ENCODE measurements at regions not wholly inside any gene's neighbourhood (a gene's known extent, or its start where the extent isn't known, plus 50 kb on each side); places are given as distances from the start of the nearest gene placed in this dataset.

- no peak for TF ChIP-seq POLR2A (IDR thresholded peaks at IDR 0.05)
- TF ChIP-seq, protein P1, sequence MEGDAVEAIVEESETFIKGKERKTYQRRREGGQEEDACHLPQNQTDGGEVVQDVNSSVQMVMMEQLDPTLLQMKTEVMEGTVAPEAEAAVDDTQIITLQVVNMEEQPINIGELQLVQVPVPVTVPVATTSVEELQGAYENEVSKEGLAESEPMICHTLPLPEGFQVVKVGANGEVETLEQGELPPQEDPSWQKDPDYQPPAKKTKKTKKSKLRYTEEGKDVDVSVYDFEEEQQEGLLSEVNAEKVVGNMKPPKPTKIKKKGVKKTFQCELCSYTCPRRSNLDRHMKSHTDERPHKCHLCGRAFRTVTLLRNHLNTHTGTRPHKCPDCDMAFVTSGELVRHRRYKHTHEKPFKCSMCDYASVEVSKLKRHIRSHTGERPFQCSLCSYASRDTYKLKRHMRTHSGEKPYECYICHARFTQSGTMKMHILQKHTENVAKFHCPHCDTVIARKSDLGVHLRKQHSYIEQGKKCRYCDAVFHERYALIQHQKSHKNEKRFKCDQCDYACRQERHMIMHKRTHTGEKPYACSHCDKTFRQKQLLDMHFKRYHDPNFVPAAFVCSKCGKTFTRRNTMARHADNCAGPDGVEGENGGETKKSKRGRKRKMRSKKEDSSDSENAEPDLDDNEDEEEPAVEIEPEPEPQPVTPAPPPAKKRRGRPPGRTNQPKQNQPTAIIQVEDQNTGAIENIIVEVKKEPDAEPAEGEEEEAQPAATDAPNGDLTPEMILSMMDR (IDR thresholded peaks at IDR 0.05): no peak
- Histone ChIP-seq H3K27me3 (no peaks in the 10 kb centered on the region), H3K27ac (no peak overlapping the region), H3K36me3 (no peaks in the 10 kb centered on the region), H3K9me3 (no peaks in the 10 kb centered on the region), H3K4me3 (replicated peaks in 1 of 3) (no peak overlapping the region), H3K4me1 (peaks cover 0 to 5% of the 10 kb centered on the region in 2 donors)
- no peak for DNase-seq
- WGBS, 2 donors: 77 to 89% methylated on average over 4 to 5 of the region's 5 CpGs
- intact Hi-C loops (cut with DNase I): no loop called here
Observed at GRCh38 chr15:25608926-25609325, 170.1 kb upstream of the UBE3A start.

- no peak for DNase-seq
- intact Hi-C loops (cut with DNase I): no loop called here
- TF ChIP-seq, protein P1 (IDR thresholded peaks at IDR 0.05): no peak
- TF ChIP-seq POLR2A (IDR thresholded peaks at IDR 0.05): no peak
- Histone ChIP-seq H3K9me3 (no peaks in the 10 kb centered on the region), H3K4me1 (no peaks in the 10 kb centered on the region), H3K4me3 (replicated peaks in 1 of 3) (no peak overlapping the region), H3K36me3 (no peaks in the 10 kb centered on the region), H3K27ac (no peak overlapping the region), H3K27me3 (no peaks in the 10 kb centered on the region)
- 91 to 98% methylated on average over 1 of the region's 1 CpG for WGBS, 2 donors
Observed at GRCh38 chr15:25605151-25605550, 166.3 kb upstream of the UBE3A start.

GRCh38 chr15:25600751-25601150 is 161.9 kb upstream of the UBE3A start:
- Histone ChIP-seq H3K27me3 (no peaks in the 10 kb centered on the region), H3K4me3 (replicated peaks in 1 of 3) (no peak overlapping the region), H3K36me3 (no peaks in the 10 kb centered on the region), H3K9me3 (no peaks in the 10 kb centered on the region), H3K4me1 (no peaks in the 10 kb centered on the region), H3K27ac (no peak overlapping the region)
- 83 to 97% methylated on average over 1 of the region's 1 CpG for WGBS, 2 donors
- TF ChIP-seq POLR2A (IDR thresholded peaks at IDR 0.05): no peak
- TF ChIP-seq, protein P1 (IDR thresholded peaks at IDR 0.05): no peak
- intact Hi-C loops (cut with DNase I): no loop called here
- no peak for DNase-seq

DNA sequence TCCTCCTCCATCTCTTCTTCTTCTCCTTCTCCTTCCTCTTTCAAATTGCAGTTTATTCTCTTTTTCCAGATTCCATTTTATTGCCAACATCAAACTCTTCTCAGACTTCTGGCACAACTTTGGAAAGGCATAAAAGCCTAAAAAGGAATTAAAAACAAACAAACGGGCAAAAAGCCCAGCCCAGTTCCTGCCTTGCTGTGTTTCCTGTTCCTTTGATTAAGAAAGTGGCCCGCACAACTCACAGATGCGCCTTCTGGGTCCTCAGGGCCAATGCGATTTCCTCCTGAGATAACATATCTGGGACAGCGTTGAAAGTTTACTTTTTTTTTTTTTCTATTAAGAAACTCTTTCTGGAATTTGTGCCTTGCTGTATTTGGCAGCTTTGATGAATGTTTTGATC is 158.7 kb upstream of the UBE3A start:
- H3K4me3 ChIP-seq (replicated peaks in 1 of 3): no peak overlapping the region
- H3K36me3 ChIP-seq: no peaks in the 10 kb centered on the region
- 59 to 66% methylated on average over 5 of the region's 5 CpGs for WGBS, 2 donors
- no peaks in the 10 kb centered on the region for H3K27me3 ChIP-seq
- H3K27ac ChIP-seq: no peak overlapping the region
- no peaks in the 10 kb centered on the region for H3K4me1 ChIP-seq
- TF ChIP-seq, protein P1 (IDR thresholded peaks at IDR 0.05): no peak
- no peak for TF ChIP-seq POLR2A (IDR thresholded peaks at IDR 0.05)
- no peaks in the 10 kb centered on the region for H3K9me3 ChIP-seq
- no peak for DNase-seq
- intact Hi-C loops (cut with DNase I): no loop called here

- intact Hi-C loops (cut with DNase I): no loop called here
- Histone ChIP-seq H3K36me3 (no peaks in the 10 kb centered on the region), H3K4me3 (replicated peaks in 1 of 3) (no peak overlapping the region), H3K27me3 (no peaks in the 10 kb centered on the region), H3K4me1 (no peaks in the 10 kb centered on the region), H3K9me3 (no peaks in the 10 kb centered on the region), H3K27ac (no peak overlapping the region)
- DNase-seq: no peak
- no peak for TF ChIP-seq POLR2A (IDR thresholded peaks at IDR 0.05)
- TF ChIP-seq, protein P1 (IDR thresholded peaks at IDR 0.05): no peak
- 82% methylated on average over 44 of the region's 44 CpGs for WGBS, 2 donors
Observed at GRCh38 chr15:25596644-25597562, 158.1 kb upstream of the UBE3A start.

All from thyroid gland (tissue), 4 donors.